ENCODE measurements at regions not wholly inside any gene's neighbourhood (a gene's known extent, or its start where the extent isn't known, plus 50 kb on each side); places are given as distances from the start of the nearest gene placed in this dataset.

DNA sequence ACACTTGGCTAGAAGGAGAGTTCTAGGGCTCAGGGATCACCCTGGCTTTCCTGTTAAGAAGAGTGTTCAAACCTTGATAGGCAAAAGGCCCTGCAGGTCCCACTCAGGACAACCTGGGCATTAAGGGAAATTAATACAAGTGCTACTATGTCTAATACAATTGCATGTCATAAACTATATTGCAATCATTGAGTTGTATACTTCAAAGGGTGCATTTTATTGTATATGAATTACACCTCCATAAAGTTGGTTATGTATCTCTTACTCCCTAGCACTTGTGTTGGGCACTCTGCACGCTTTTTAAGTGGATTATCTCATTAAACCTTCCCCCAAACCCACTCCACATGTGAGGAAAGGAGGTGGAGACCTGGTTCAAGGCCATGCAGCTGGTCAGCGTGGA, 172.1 kb upstream of the GLI2 start:
- TF ChIP-seq, protein P1, sequence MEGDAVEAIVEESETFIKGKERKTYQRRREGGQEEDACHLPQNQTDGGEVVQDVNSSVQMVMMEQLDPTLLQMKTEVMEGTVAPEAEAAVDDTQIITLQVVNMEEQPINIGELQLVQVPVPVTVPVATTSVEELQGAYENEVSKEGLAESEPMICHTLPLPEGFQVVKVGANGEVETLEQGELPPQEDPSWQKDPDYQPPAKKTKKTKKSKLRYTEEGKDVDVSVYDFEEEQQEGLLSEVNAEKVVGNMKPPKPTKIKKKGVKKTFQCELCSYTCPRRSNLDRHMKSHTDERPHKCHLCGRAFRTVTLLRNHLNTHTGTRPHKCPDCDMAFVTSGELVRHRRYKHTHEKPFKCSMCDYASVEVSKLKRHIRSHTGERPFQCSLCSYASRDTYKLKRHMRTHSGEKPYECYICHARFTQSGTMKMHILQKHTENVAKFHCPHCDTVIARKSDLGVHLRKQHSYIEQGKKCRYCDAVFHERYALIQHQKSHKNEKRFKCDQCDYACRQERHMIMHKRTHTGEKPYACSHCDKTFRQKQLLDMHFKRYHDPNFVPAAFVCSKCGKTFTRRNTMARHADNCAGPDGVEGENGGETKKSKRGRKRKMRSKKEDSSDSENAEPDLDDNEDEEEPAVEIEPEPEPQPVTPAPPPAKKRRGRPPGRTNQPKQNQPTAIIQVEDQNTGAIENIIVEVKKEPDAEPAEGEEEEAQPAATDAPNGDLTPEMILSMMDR (IDR thresholded peaks at IDR 0.05; ENCODE audit: low read length, missing control alignments): no peak
- H3K4me3 ChIP-seq (replicated peaks; ENCODE audit: low read depth, low read length): no peak overlapping the region
- no peak for DNase-seq (ENCODE audit: low read depth)

DNA sequence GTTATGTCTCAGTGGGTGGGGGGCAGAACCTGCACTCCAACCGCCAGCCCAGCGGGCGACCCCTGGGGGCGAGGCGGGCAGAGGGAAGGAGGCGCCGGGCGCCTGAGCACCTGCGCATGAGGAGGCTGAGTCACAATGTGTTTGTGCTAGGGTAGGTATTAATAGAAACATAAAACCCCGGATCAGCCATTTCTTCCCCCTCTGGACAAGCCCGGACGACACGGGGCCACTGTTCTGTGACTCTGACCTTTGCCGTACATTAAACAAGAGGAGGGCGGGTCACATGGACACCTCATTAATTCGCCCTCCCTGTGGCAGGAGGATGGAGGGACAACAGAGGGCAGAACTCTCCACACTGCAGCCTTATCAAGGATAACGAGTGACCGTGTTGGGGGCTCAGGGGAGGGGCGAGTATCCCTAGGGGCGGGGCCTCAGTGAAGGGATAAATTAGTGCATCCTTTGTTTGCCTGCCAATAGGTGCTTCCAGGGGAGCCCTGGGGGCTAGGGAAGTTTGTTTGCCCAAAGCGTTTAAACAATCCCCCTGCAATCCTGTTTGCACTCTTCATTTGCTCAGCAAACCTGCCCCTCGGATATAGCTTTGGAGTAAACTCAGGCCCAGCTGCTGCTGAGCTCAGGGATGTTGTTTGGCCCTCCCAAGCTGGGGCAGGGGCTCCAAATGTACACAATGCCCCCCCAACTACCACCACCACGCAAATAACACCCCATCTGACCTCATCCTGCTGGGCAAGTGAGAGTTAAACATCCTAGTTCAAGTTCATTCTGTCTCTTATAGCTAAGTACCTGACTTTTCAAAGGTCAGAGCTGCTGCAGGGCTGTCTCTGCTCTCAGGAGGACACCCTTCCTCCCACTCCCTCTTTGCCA, 171.2 kb upstream of the GLI2 start:
- H3K4me3 ChIP-seq (replicated peaks; ENCODE audit: low read depth, low read length): no peak overlapping the region
- TF ChIP-seq, protein P1 (IDR thresholded peaks at IDR 0.05; ENCODE audit: low read length, missing control alignments): no peak
- no peak for DNase-seq (ENCODE audit: low read depth)

GRCh38 chr2:120565095-120565460, 170.6 kb upstream of the GLI2 start:
- no peak for DNase-seq (ENCODE audit: low read depth)

DNA sequence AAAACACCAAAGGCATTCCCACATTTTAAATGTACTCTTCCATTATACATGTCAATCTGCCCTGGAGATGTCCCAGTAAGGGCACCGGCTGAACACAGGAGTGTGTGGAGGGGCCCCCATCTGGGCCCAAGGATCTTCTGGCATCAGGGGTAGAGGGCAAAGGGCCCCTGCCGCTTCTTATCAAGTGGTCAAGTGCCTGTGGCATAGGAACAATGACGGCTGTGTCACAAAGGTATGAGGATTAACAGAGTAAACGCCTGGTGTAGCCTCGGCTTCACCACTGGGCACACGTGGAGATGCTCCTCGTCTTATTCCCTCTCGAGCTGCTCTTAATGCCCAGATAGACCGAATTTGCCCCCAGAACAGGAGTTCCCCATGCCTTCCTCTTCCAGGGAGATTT, 169.7 kb upstream of the GLI2 start:
- TF ChIP-seq, protein P1 (IDR thresholded peaks at IDR 0.05; ENCODE audit: low read length, missing control alignments): no peak

More at GRCh38 chr2:120565095-120565460, 170.6 kb upstream of the GLI2 start:
- H3K4me3 ChIP-seq (replicated peaks; ENCODE audit: low read depth, low read length): no peak overlapping the region
- TF ChIP-seq, protein P1 (IDR thresholded peaks at IDR 0.05; ENCODE audit: low read length, missing control alignments): no peak

DNA sequence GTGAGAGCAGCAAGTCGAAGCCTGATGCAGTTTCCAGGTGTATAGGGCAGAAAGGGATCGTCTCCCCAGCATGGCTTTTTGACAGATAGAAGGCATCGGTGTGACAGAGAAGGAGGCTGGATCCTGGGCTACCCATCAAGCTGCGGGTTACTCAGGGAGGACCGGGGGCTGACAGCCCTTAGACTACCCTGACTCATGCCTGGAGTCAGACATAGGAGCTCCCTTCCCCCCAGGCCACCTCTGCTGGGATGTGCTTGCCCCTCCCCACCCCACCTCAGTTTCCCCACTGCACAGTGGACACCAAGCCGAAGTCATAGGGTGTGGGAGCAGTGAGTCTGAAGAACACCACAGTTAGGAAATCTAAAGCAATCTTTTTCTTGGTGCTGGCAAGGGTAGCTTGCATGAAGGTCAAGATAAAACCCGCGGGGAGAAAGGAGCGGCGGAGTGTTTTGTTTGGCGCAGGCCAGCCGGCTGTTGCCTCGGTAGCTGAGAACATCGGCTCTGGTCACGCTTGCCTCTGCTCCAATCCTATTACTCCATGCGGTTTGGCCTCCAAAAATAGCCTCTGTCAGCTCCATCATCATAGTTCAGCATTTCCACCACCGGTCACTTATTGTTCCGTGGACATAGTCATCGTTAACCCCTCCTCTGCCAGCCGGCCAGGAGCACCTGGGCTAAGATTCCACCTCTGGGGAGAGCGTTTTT, 169.2 kb upstream of the GLI2 start:
- H3K4me3 ChIP-seq (replicated peaks; ENCODE audit: low read depth, low read length): no peak overlapping the region
- TF ChIP-seq, protein P1 (IDR thresholded peaks at IDR 0.05; ENCODE audit: low read length, missing control alignments): no peak
- DNase-seq (ENCODE audit: low read depth): peak; percentile 93

More for the DNA sequence above, 169.7 kb upstream of the GLI2 start:
- no peak overlapping the region for H3K4me3 ChIP-seq (replicated peaks; ENCODE audit: low read depth, low read length)
- DNase-seq (ENCODE audit: low read depth): no peak

- TF ChIP-seq, protein P1 (IDR thresholded peaks at IDR 0.05; ENCODE audit: low read length, missing control alignments): no peak
- no peak overlapping the region for H3K4me3 ChIP-seq (replicated peaks; ENCODE audit: low read depth, low read length)
- DNase-seq (ENCODE audit: low read depth): no peak
Measured at GRCh38 chr2:120567128-120567527, 168.5 kb upstream of the GLI2 start.
